Natural killer cell (primary cell): ENCODE measurements at regions not wholly inside any gene's neighbourhood (a gene's known extent, or its start where the extent isn't known, plus 50 kb on each side); places are given as distances from the start of the nearest gene placed in this dataset.
"Not testable (repeated sequence)": the region's sequence is repeated elsewhere in the genome, so short reads cannot be mapped to it uniquely, and the experiment has no call there.

Source experiments
- ATAC-seq, 3 donors: fragments of 150-1000 bp in 2 of 3; fragments of 200-7000 bp in 1 of 3; cut with Tn5 transposase; 1 replicate in 1 of 3; 2 replicates in 2 of 3; pipeline ENCODE4 v1.10.0; 2021; ENCODE audit warnings: mild to moderate bottlenecking in 2 of 3, moderate library complexity in 2 of 3
- DNase-seq, 2 donors: peaks; one replicate each; pipeline versions ENCODE4 v3.0.0 to v3.0.0-alpha.2; 2013 to 2021; ENCODE audit warnings: mixed read lengths in 1 of 2
- H3K27ac ChIP-seq: one replicate; pipeline ENCODE4 v1.5.1; 2013; ENCODE audit warnings: mild to moderate bottlenecking, low read length
- H3K27me3 ChIP-seq: one replicate; pipeline ENCODE4 v1.6.1; 2013; ENCODE audit warnings: low read length; ENCODE audit not compliant: control insufficient read depth, insufficient read depth
- H3K36me3 ChIP-seq: one replicate; pipeline ENCODE4 v1.6.1; 2013; ENCODE audit warnings: low read length; ENCODE audit not compliant: control insufficient read depth, insufficient read depth
- H3K4me1 ChIP-seq: one replicate; pipeline ENCODE4 v1.6.1; 2013; ENCODE audit warnings: low read length; ENCODE audit not compliant: control insufficient read depth, insufficient read depth
- H3K4me3 ChIP-seq: one replicate; pipeline ENCODE4 v1.5.1; 2013; ENCODE audit warnings: low read length
- H3K9me3 ChIP-seq: one replicate; pipeline ENCODE4 v1.6.1; 2013; ENCODE audit warnings: low read length; ENCODE audit not compliant: control insufficient read depth, insufficient read depth
- H3K27ac Mint-ChIP-seq, 2 donors: one replicate each; pipeline ENCODE4 v1.8.0; 2022; ENCODE audit warnings: mild to moderate bottlenecking in 2 of 2, mixed read lengths in 2 of 2, moderate library complexity in 1 of 2
- H3K27me3 Mint-ChIP-seq, 2 donors: one replicate each; pipeline ENCODE4 v1.8.0; 2022; ENCODE audit warnings: low read depth in 2 of 2, mixed read lengths in 2 of 2
- H3K36me3 Mint-ChIP-seq: one replicate; pipeline ENCODE4 v1.8.0; 2022; ENCODE audit warnings: mixed read lengths
- H3K4me1 Mint-ChIP-seq, 2 donors: one replicate each; pipeline ENCODE4 v1.8.0; 2022; ENCODE audit warnings: mixed read lengths in 2 of 2
- H3K4me3 Mint-ChIP-seq: one replicate; pipeline ENCODE4 v1.8.0; 2022; ENCODE audit warnings: mild to moderate bottlenecking, moderate library complexity, mixed read lengths
- H3K9me3 Mint-ChIP-seq, 2 donors: one replicate each; pipeline ENCODE4 v1.8.0; 2022; ENCODE audit warnings: mixed read lengths in 2 of 2
- WGBS: methylation state at CpG from one replicate; pipeline ENCODE4 v1.1.7; 2013; ENCODE audit warnings: missing lambda C conversion rate; ENCODE audit not compliant: insufficient coverage; 5-methylcytosine and 5-hydroxymethylcytosine counted together
- intact Hi-C: fragments of 100-400 bp; cut with micrococcal nuclease; formaldehyde crosslinking; loops from one replicate; pipeline ENCODE4 v1.14.2; 2022
- TF ChIP-seq, protein P1 (sequence below): fragments of 200-600 bp; IDR thresholded peaks from one replicate; pipeline ENCODE4 v1.8.0; 2022; ENCODE audit warnings: antibody characterized with exemption

DNA sequence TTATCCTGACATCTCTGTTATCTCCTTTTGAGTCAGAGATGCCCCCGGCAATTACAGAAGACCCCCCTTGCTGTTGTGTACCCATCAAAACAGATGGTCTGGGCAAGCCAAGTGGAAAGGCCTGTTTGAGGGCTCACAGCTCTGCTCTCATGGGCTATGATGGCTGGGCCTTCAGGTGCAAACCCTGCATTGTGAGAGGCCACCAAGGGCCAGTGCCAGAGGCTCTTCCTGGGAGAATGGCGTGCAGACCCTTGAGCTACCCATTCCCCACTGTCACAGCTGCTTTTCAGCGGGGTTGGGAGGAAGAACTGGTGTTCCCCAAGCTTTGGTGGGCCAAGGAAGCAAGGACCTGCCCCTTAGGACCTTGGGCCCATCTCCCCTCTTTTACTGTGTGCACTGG, 174.7 kb upstream of the PPP1R26 start:
- DNase-seq (no peak), ATAC-seq (no peak)
- H3K4me3 ChIP-seq, result no peak overlapping the region
- intact Hi-C loops, result no loop called here
- H3K4me3 Mint-ChIP-seq, result no peak overlapping the region
- no peaks in the 10 kb centered on the region for H3K4me1 ChIP-seq
- no peak overlapping the region for H3K27ac ChIP-seq
- no peaks in the 10 kb centered on the region for H3K36me3 Mint-ChIP-seq
- H3K4me1 Mint-ChIP-seq, result no peaks in the 10 kb centered on the region
- H3K27ac Mint-ChIP-seq, result no peak overlapping the region
- H3K36me3 ChIP-seq, result no peaks in the 10 kb centered on the region
- 84% methylated on average over 3 of the region's 3 CpGs for WGBS
- peaks cover 0 to 6% of the 10 kb centered on the region in 2 donors for H3K9me3 Mint-ChIP-seq
- no peaks in the 10 kb centered on the region for H3K27me3 ChIP-seq
- TF ChIP-seq, protein P1, sequence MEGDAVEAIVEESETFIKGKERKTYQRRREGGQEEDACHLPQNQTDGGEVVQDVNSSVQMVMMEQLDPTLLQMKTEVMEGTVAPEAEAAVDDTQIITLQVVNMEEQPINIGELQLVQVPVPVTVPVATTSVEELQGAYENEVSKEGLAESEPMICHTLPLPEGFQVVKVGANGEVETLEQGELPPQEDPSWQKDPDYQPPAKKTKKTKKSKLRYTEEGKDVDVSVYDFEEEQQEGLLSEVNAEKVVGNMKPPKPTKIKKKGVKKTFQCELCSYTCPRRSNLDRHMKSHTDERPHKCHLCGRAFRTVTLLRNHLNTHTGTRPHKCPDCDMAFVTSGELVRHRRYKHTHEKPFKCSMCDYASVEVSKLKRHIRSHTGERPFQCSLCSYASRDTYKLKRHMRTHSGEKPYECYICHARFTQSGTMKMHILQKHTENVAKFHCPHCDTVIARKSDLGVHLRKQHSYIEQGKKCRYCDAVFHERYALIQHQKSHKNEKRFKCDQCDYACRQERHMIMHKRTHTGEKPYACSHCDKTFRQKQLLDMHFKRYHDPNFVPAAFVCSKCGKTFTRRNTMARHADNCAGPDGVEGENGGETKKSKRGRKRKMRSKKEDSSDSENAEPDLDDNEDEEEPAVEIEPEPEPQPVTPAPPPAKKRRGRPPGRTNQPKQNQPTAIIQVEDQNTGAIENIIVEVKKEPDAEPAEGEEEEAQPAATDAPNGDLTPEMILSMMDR, result no peak
- no peaks in the 10 kb centered on the region for H3K9me3 ChIP-seq
- H3K27me3 Mint-ChIP-seq, result peaks cover 0 to 3% of the 10 kb centered on the region in 2 donors

DNA sequence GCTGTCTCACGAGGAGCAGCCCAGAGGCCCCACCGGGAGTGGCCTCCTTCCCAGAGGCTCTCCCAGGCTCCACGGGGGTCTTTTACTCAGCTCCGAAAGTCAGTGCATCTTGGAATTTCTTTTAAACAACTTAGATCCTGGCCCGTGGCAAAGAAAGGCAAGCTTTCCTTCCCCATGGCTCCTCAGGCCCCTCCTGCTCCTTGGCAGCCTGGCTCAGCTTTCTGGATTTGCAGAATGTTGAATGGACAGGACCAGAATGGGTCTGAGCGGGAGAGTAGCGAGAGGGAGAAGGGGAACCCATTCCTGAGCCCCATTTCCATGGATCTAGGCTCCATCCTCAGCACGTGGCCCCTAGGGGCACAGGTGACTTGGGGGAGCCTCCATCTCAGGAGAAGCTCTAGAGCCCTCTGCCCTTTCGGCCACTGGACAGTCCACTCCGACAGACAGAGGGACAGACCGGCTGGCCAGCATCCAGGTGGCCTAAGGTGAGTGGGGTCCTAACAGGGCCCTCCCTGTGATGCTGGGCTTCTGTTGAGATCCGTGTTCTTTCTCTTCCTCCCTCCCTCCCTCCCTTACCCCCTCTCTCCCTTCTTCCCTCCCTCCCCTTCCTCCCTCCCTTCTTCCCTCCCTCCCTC, 173.9 kb upstream of the PPP1R26 start:
- H3K36me3 Mint-ChIP-seq, result no peaks in the 10 kb centered on the region
- H3K9me3 Mint-ChIP-seq, result peaks cover 0 to 6% of the 10 kb centered on the region in 2 donors
- Histone ChIP-seq H3K27me3 (no peaks in the 10 kb centered on the region), H3K9me3 (no peaks in the 10 kb centered on the region), H3K36me3 (no peaks in the 10 kb centered on the region), H3K27ac (no peak overlapping the region), H3K4me1 (no peaks in the 10 kb centered on the region), H3K4me3 (no peak overlapping the region)
- ATAC-seq (no peak), DNase-seq (no peak)
- no peaks in the 10 kb centered on the region for H3K4me1 Mint-ChIP-seq
- TF ChIP-seq, protein P1, result no peak
- intact Hi-C loops, result no loop called here
- H3K4me3 Mint-ChIP-seq, result no peak overlapping the region
- H3K27me3 Mint-ChIP-seq, result peaks cover 3 to 5% of the 10 kb centered on the region in 2 donors
- H3K27ac Mint-ChIP-seq, result no peak overlapping the region
- WGBS, result 78% methylated on average over 12 of the region's 12 CpGs

DNA sequence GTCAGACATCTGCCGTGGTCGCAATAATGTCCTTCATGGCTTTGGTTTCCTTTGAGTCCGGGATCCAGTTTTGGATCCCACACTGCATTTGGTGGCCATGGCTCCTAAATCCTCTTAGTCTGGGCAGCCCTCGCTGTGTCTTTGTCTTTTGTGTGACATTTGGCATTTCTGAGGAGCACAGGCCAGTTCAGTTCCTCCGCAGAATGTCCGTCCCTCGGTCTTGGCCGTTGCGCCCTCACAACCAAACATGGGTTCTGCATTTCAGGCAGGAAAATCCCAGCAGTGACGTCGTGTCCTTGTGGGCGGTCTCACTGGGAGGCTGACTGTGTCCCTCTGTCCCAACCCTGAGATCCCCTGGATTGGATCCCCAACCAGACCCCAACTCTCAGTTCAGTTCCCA, 172.9 kb upstream of the PPP1R26 start:
- H3K27me3 Mint-ChIP-seq, result peaks cover 3 to 11% of the 10 kb centered on the region in 2 donors
- no peak overlapping the region for H3K4me3 Mint-ChIP-seq
- H3K4me1 Mint-ChIP-seq, result no peaks in the 10 kb centered on the region
- Histone ChIP-seq H3K27ac (no peak overlapping the region), H3K27me3 (no peaks in the 10 kb centered on the region), H3K9me3 (no peaks in the 10 kb centered on the region), H3K4me3 (no peak overlapping the region), H3K36me3 (no peaks in the 10 kb centered on the region), H3K4me1 (no peaks in the 10 kb centered on the region)
- H3K36me3 Mint-ChIP-seq, result no peaks in the 10 kb centered on the region
- ATAC-seq (no peak), DNase-seq (no peak)
- H3K27ac Mint-ChIP-seq, result no peak overlapping the region
- H3K9me3 Mint-ChIP-seq, result peaks cover 0 to 6% of the 10 kb centered on the region in 2 donors
- 80% methylated on average over 12 of the region's 12 CpGs for WGBS
- TF ChIP-seq, protein P1, result no peak
- intact Hi-C loops, result no loop called here

DNA sequence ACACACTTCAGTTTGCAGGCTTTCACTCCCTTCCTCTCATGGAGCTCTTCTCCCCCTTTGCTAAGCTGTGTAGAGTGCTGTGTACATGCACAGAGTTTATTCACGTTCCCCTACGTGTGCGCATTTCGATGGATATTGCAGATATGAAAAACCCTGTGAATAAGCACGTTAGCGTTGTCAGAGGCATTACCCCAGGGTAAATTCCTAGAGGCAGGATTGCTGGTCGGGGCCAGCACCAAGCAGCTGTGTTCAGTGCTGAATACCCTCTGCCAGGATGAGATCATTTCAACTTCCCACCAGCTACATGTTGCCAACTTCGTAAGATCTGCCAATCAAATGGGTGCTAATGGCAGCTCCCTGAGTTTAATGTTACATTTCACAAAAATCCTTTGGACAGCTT, 172.3 kb upstream of the PPP1R26 start:
- Histone ChIP-seq H3K4me3 (no peak overlapping the region), H3K27me3 (no peaks in the 10 kb centered on the region), H3K27ac (no peak overlapping the region), H3K4me1 (no peaks in the 10 kb centered on the region), H3K36me3 (no peaks in the 10 kb centered on the region), H3K9me3 (no peaks in the 10 kb centered on the region)
- H3K27ac Mint-ChIP-seq, result no peak overlapping the region
- intact Hi-C loops, result no loop called here
- no peaks in the 10 kb centered on the region for H3K36me3 Mint-ChIP-seq
- ATAC-seq (no peak), DNase-seq (no peak)
- H3K9me3 Mint-ChIP-seq, result peaks cover 0 to 6% of the 10 kb centered on the region in 2 donors
- TF ChIP-seq, protein P1, result no peak
- peaks cover 3 to 14% of the 10 kb centered on the region in 2 donors for H3K27me3 Mint-ChIP-seq
- 87% methylated on average over 8 of the region's 8 CpGs for WGBS
- no peak overlapping the region for H3K4me3 Mint-ChIP-seq
- no peaks in the 10 kb centered on the region for H3K4me1 Mint-ChIP-seq

DNA sequence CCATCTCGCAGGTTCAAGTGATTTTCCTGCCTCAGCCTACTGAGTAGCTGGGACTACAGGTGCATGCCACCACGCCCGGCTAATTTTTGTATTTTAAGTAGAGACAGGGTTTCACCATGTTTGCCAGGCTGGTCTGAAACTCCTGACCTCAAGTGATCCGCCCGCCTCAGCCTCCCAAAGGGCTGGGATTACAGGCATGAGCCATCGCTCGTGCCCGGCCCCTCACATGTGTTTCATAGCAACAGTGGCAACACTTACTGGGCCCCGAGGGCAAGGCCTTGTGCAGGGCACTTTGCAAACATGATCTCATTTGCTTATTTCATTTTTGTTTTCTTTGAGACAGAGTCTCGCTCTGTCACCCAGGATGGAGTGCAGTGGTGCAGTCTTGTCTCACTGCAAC, 171.7 kb upstream of the PPP1R26 start:
- H3K27ac Mint-ChIP-seq, H3K9me3 Mint-ChIP-seq, ATAC-seq, DNase-seq, H3K4me3 Mint-ChIP-seq, H3K27ac ChIP-seq, H3K36me3 ChIP-seq, H3K4me1 Mint-ChIP-seq, H3K4me1 ChIP-seq, H3K9me3 ChIP-seq, H3K4me3 ChIP-seq, H3K36me3 Mint-ChIP-seq, intact Hi-C loops, H3K27me3 ChIP-seq: not testable (repeated sequence)
- 88% methylated on average over 10 of the region's 10 CpGs for WGBS
- H3K27me3 Mint-ChIP-seq, result peaks cover 7 to 20% of the 10 kb centered on the region in 2 donors
